OCI-LY1 (cell line): ENCODE measurements at regions not wholly inside any gene's neighbourhood (a gene's known extent, or its start where the extent isn't known, plus 50 kb on each side); places are given as distances from the start of the nearest gene placed in this dataset.
"Not testable (repeated sequence)": the region's sequence is repeated elsewhere in the genome, so short reads cannot be mapped to it uniquely, and the experiment has no call there.

Source experiments
- H2AFZ ChIP-seq: fragments of 200-600 bp; sonication (generic), shearing (Covaris generic); 2 replicates; pipeline ENCODE4 v1.6.0; 2014; ENCODE audit warnings: antibody characterized with exemption, mild to moderate bottlenecking, low read length
- H3F3A ChIP-seq: fragments of 200-600 bp; sonication (generic), shearing (Covaris generic); 2 replicates; pipeline ENCODE4 v1.6.0; 2014; ENCODE audit warnings: mild to moderate bottlenecking, antibody characterized with exemption, low read length, moderate library complexity; ENCODE audit not compliant: insufficient read depth
- H3K27ac ChIP-seq: fragments of 200-600 bp; sonication (generic); 2 replicates; pipeline ENCODE4 v1.5.1; 2014; ENCODE audit warnings: low read length, mixed run types, mild to moderate bottlenecking, low read depth; ENCODE audit not compliant: poor library complexity, severe bottlenecking
- H3K27me3 ChIP-seq: fragments of 200-600 bp; sonication (generic); 2 replicates; pipeline ENCODE4 v1.6.0; 2014; ENCODE audit warnings: antibody characterized with exemption, mild to moderate bottlenecking, low read length, moderate library complexity; ENCODE audit not compliant: insufficient read depth
- H3K36me3 ChIP-seq: fragments of 200-600 bp; sonication (generic); 2 replicates; pipeline ENCODE4 v1.6.1; 2014; ENCODE audit warnings: mild to moderate bottlenecking, antibody characterized with exemption, low read length, moderate library complexity, mixed read lengths; ENCODE audit not compliant: insufficient read depth
- H3K4me1 ChIP-seq: fragments of 200-600 bp; sonication (generic); 2 replicates; pipeline ENCODE4 v1.5.1; 2014; ENCODE audit warnings: mild to moderate bottlenecking, low read length, moderate library complexity; ENCODE audit not compliant: insufficient read depth, severe bottlenecking
- H3K4me2 ChIP-seq: fragments of 200-600 bp; sonication (generic), shearing (Covaris generic); 2 replicates; pipeline ENCODE4 v1.6.1; 2014; ENCODE audit warnings: low read length
- H3K4me3 ChIP-seq: fragments of 200-600 bp; sonication (generic); 2 replicates; pipeline ENCODE4 v1.5.1; 2014; ENCODE audit warnings: low read length, low read depth, mild to moderate bottlenecking, mixed read lengths; ENCODE audit not compliant: poor library complexity, severe bottlenecking
- H3K79me2 ChIP-seq: fragments of 200-600 bp; shearing (Covaris generic); 2 replicates; pipeline ENCODE4 v1.6.1; 2016; ENCODE audit warnings: mixed run types, low read length, mixed read lengths; ENCODE audit not compliant: insufficient read depth
- H3K9ac ChIP-seq: fragments of 200-600 bp; sonication (generic), shearing (Covaris generic); 2 replicates; pipeline ENCODE4 v1.6.1; 2014; ENCODE audit warnings: mild to moderate bottlenecking, low read length, mixed read lengths
- H3K9me2 ChIP-seq: fragments of 200-600 bp; sonication (generic), shearing (Covaris generic); 2 replicates; pipeline ENCODE4 v1.6.1; 2014; ENCODE audit warnings: low read depth, mild to moderate bottlenecking, low read length, mixed read lengths
- H3K9me3 ChIP-seq: fragments of 200-600 bp; shearing (Covaris generic); 2 replicates; pipeline ENCODE4 v1.6.1; 2014; ENCODE audit warnings: low read length, mixed read lengths
- H4K20me1 ChIP-seq: fragments of 200-600 bp; sonication (generic), shearing (Covaris generic); 2 replicates; pipeline ENCODE4 v1.6.0; 2016; ENCODE audit warnings: mild to moderate bottlenecking, low read length; ENCODE audit not compliant: insufficient read depth
- CTCF ChIP-seq: fragments of 200-600 bp; sonication (generic), shearing (Covaris generic); IDR thresholded peaks from 2 replicates; pipeline ENCODE4 v1.5.1; 2017; ENCODE audit warnings: mild to moderate bottlenecking, antibody characterized with exemption, low read length, moderate library complexity, mixed read lengths
- EZH2 ChIP-seq: fragments of 200-600 bp; sonication (generic), shearing (Covaris generic); IDR thresholded peaks from 2 replicates; pipeline ENCODE4 v1.8.0; 2017; ENCODE audit warnings: borderline replicate concordance, mixed run types, mild to moderate bottlenecking, antibody characterized with exemption, low read length, moderate library complexity, mixed read lengths

- TF ChIP-seq EZH2 = no peak
- no peak for TF ChIP-seq CTCF
These were observed 230.6 kb upstream of the KIAA1217 start for GRCh38 chr10:23978317-23978716.

GRCh38 chr10:23980094-23980493 lies 228.8 kb upstream of the KIAA1217 start:
- Histone ChIP-seq H3K36me3 (no peaks in the 10 kb centered on the region), H3K9me2 (no peaks in the 10 kb centered on the region), H3K4me1 (no peaks in the 10 kb centered on the region), H3K9me3 (no peaks in the 10 kb centered on the region), H3F3A (no peaks in the 10 kb centered on the region), H2AFZ (no peak overlapping the region), H3K27ac (no peak overlapping the region), H3K4me3 (no peak overlapping the region), H3K4me2 (no peak overlapping the region), H3K79me2 (no peaks in the 10 kb centered on the region), H4K20me1 (no peaks in the 10 kb centered on the region), H3K27me3 (no peaks in the 10 kb centered on the region), H3K9ac (no peak overlapping the region)
- TF ChIP-seq CTCF = no peak
- TF ChIP-seq EZH2 = no peak

More at GRCh38 chr10:23978317-23978716, 230.6 kb upstream of the KIAA1217 start:
- Histone ChIP-seq H3K4me1 (no peaks in the 10 kb centered on the region), H3K4me2 (no peak overlapping the region), H2AFZ (no peak overlapping the region), H3K9ac (no peak overlapping the region), H3K27me3 (no peaks in the 10 kb centered on the region), H3K9me2 (no peaks in the 10 kb centered on the region), H3K9me3 (no peaks in the 10 kb centered on the region), H3K4me3 (no peak overlapping the region), H4K20me1 (no peaks in the 10 kb centered on the region), H3K27ac (no peak overlapping the region), H3K36me3 (no peaks in the 10 kb centered on the region), H3K79me2 (no peaks in the 10 kb centered on the region), H3F3A (no peaks in the 10 kb centered on the region)

GRCh38 chr10:23981520-23982309 lies 227.2 kb upstream of the KIAA1217 start:
- no peaks in the 10 kb centered on the region for H3F3A ChIP-seq
- H3K9ac ChIP-seq = no peak overlapping the region
- H3K27ac ChIP-seq = no peak overlapping the region
- H3K36me3 ChIP-seq = no peaks in the 10 kb centered on the region
- H3K4me3 ChIP-seq = no peak overlapping the region
- no peaks in the 10 kb centered on the region for H3K79me2 ChIP-seq
- no peaks in the 10 kb centered on the region for H3K27me3 ChIP-seq
- no peak overlapping the region for H2AFZ ChIP-seq
- TF ChIP-seq EZH2 (no peak), CTCF (no peak)
- H3K4me1 ChIP-seq = no peaks in the 10 kb centered on the region
- no peak overlapping the region for H3K4me2 ChIP-seq
- H3K9me2 ChIP-seq = no peaks in the 10 kb centered on the region
- H4K20me1 ChIP-seq = no peaks in the 10 kb centered on the region
- no peaks in the 10 kb centered on the region for H3K9me3 ChIP-seq

GRCh38 chr10:23984405-23984804 lies 224.5 kb upstream of the KIAA1217 start:
- H3K27me3 ChIP-seq = not testable (repeated sequence)

More at GRCh38 chr10:23984405-23984804, 224.5 kb upstream of the KIAA1217 start:
- H3K36me3 ChIP-seq, H3F3A ChIP-seq, H3K27ac ChIP-seq, H2AFZ ChIP-seq, H3K9me3 ChIP-seq, H3K79me2 ChIP-seq, H3K4me1 ChIP-seq, H3K9ac ChIP-seq, H4K20me1 ChIP-seq, H3K4me3 ChIP-seq, H3K4me2 ChIP-seq, H3K9me2 ChIP-seq: not testable (repeated sequence)
